ENCODE measurements at regions not wholly inside any gene's neighbourhood (a gene's known extent, or its start where the extent isn't known, plus 50 kb on each side); places are given as distances from the start of the nearest gene placed in this dataset.
A peak's percentile ranks its signal among the peaks of the same experiment; 100 is the strongest.

GRCh38 chr18:47754311-47755101 is 176.0 kb downstream of the SMAD2 start:
- BruUV-seq (replicated peaks): no TSS peak
- Histone ChIP-seq H3K27me3 (ENCODE audit: insufficient read depth, low read depth) (peaks cover 17% of the 10 kb centered on the region), H3K4me2 (no peak overlapping the region), H2AFZ (no peak overlapping the region), H3K4me3 (no peak overlapping the region), H3K9me2 (ENCODE audit: insufficient read depth) (no peaks in the 10 kb centered on the region), H3K27ac (no peak overlapping the region), H3K9me3 (ENCODE audit: insufficient read depth, low read depth) (peaks cover 5% of the 10 kb centered on the region; the same call in 1 of the 2 replicates), H3K36me3 (ENCODE audit: low read depth) (no peaks in the 10 kb centered on the region), H3K4me1 (replicated peaks; ENCODE audit: insufficient read depth) (no peaks in the 10 kb centered on the region), H4K20me1 (ENCODE audit: insufficient read depth) (no peaks in the 10 kb centered on the region), H3K79me2 (ENCODE audit: low read depth) (no peaks in the 10 kb centered on the region), H3F3A (ENCODE audit: insufficient read depth, low read depth) (no peaks in the 10 kb centered on the region; the same call in 1 of the 2 replicates)
- intact Hi-C loops (cut with micrococcal nuclease; ENCODE audit: unreplicated experiment): no loop called here
- POLR2A ChIA-PET (ENCODE audit: unreplicated experiment): no interaction called here
- CTCF ChIA-PET: interaction anchor here (0.6 kb wide), 2 partner anchors 941 to 1084 kb away, joined by 3 to 6 read pairs; no protein-coding TSS in a partner anchor
- DNase-seq: peak in 1 of 2 experiments; percentile 25
- peak; percentile 79 for TF ChIP-seq CTCF (conservative IDR thresholded peaks at IDR 0.05)
- no peak for TF ChIP-seq EZH2 (IDR thresholded peaks at IDR 0.05; ENCODE audit: low read depth)

- no peaks in the 10 kb centered on the region for H3K79me2 ChIP-seq (ENCODE audit: low read depth)
- no peaks in the 10 kb centered on the region for H4K20me1 ChIP-seq (ENCODE audit: insufficient read depth)
- peaks cover 17% of the 10 kb centered on the region for H3K27me3 ChIP-seq (ENCODE audit: insufficient read depth, low read depth)
- intact Hi-C loops (cut with micrococcal nuclease; ENCODE audit: unreplicated experiment): no loop called here
- CTCF ChIA-PET: no interaction called here
- H3K36me3 ChIP-seq (ENCODE audit: low read depth): no peaks in the 10 kb centered on the region
- no peaks in the 10 kb centered on the region; the same call in 1 of the 2 replicates for H3F3A ChIP-seq (ENCODE audit: insufficient read depth, low read depth)
- no peak overlapping the region for H2AFZ ChIP-seq
- TF ChIP-seq CTCF (conservative IDR thresholded peaks at IDR 0.05) (no peak), EZH2 (IDR thresholded peaks at IDR 0.05; ENCODE audit: low read depth) (no peak)
- no peak for DNase-seq
- H3K9me3 ChIP-seq (ENCODE audit: insufficient read depth, low read depth): no peaks in the 10 kb centered on the region
- no peak overlapping the region for H3K4me3 ChIP-seq
- no TSS peak for BruUV-seq (replicated peaks)
- H3K4me1 ChIP-seq (replicated peaks; ENCODE audit: insufficient read depth): no peaks in the 10 kb centered on the region
- H3K27ac ChIP-seq: no peak overlapping the region
- H3K4me2 ChIP-seq: no peak overlapping the region
- POLR2A ChIA-PET (ENCODE audit: unreplicated experiment): no interaction called here
- H3K9me2 ChIP-seq (ENCODE audit: insufficient read depth): no peaks in the 10 kb centered on the region
Observed at GRCh38 chr18:47752796-47753645, 177.4 kb downstream of the SMAD2 start.

GRCh38 chr18:47750889-47751423 is 179.5 kb downstream of the SMAD2 start:
- DNase-seq: no peak
- H3K27ac ChIP-seq: no peak overlapping the region
- no peaks in the 10 kb centered on the region for H4K20me1 ChIP-seq (ENCODE audit: insufficient read depth)
- no peaks in the 10 kb centered on the region; the same call in 1 of the 2 replicates for H3F3A ChIP-seq (ENCODE audit: insufficient read depth, low read depth)
- H3K27me3 ChIP-seq (ENCODE audit: insufficient read depth, low read depth): peaks cover 28% of the 10 kb centered on the region
- no peaks in the 10 kb centered on the region for H3K79me2 ChIP-seq (ENCODE audit: low read depth)
- no peaks in the 10 kb centered on the region for H3K9me3 ChIP-seq (ENCODE audit: insufficient read depth, low read depth)
- TF ChIP-seq EZH2 (IDR thresholded peaks at IDR 0.05; ENCODE audit: low read depth) (no peak), CTCF (conservative IDR thresholded peaks at IDR 0.05) (no peak)
- H3K4me1 ChIP-seq (replicated peaks; ENCODE audit: insufficient read depth): no peaks in the 10 kb centered on the region
- BruUV-seq (replicated peaks): no TSS peak
- no peak overlapping the region for H3K4me2 ChIP-seq
- CTCF ChIA-PET: interaction anchor here (1.2 kb wide), 1 partner anchor 536 kb away, joined by 3 read pairs; no protein-coding TSS in a partner anchor
- POLR2A ChIA-PET (ENCODE audit: unreplicated experiment): no interaction called here
- H2AFZ ChIP-seq: no peak overlapping the region
- H3K9me2 ChIP-seq (ENCODE audit: insufficient read depth): no peaks in the 10 kb centered on the region
- H3K36me3 ChIP-seq (ENCODE audit: low read depth): no peaks in the 10 kb centered on the region
- H3K4me3 ChIP-seq: no peak overlapping the region
- intact Hi-C loops (cut with micrococcal nuclease; ENCODE audit: unreplicated experiment): no loop called here
